DND-41 (cell line): ENCODE measurements at regions not wholly inside any gene's neighbourhood (a gene's known extent, or its start where the extent isn't known, plus 50 kb on each side); places are given as distances from the start of the nearest gene placed in this dataset.

Source experiments
- ATAC-seq: fragments of 200-7000 bp; cut with Tn5 transposase; 3 replicates; pipeline ENCODE4 v1.9.1; 2021; ENCODE audit warnings: low read depth; ENCODE audit not compliant: insufficient read depth
- DNase-seq: peaks from one replicate; pipeline ENCODE4 v3.0.0-alpha.2; 2020
- H2AFZ ChIP-seq: 2 replicates; pipeline ENCODE4 v1.6.0; 2012; ENCODE audit warnings: low read depth, low read length
- H3K27ac ChIP-seq: 2 replicates; pipeline ENCODE4 v1.5.1; 2012; ENCODE audit warnings: low read length, inconsistent platforms
- H3K27me3 ChIP-seq: fragments of 200-600 bp; sonication (generic); 2 replicates; pipeline ENCODE4 v1.6.0; 2012; ENCODE audit warnings: low read length, mild to moderate bottlenecking, inconsistent platforms; ENCODE audit not compliant: insufficient read depth, poor library complexity
- H3K36me3 ChIP-seq: 2 replicates; pipeline ENCODE4 v1.5.1; 2012; ENCODE audit warnings: low read length, inconsistent platforms; ENCODE audit not compliant: insufficient read depth
- H3K4me1 ChIP-seq: 2 replicates; pipeline ENCODE4 v1.5.1; 2012; ENCODE audit warnings: mild to moderate bottlenecking, low read length; ENCODE audit not compliant: insufficient read depth
- H3K4me2 ChIP-seq: 2 replicates; pipeline ENCODE4 v1.6.0; 2012; ENCODE audit warnings: mild to moderate bottlenecking, moderate library complexity, low read length, inconsistent platforms; ENCODE audit not compliant: insufficient read depth
- H3K4me3 ChIP-seq, 2 experiments: fragments of 200-600 bp in 1 of 2; shearing (Covaris generic) in 1 of 2; 2 replicates each; pipeline ENCODE4 v1.5.1; 2012 to 2016; ENCODE audit warnings: inconsistent platforms in 2 of 2, low read length in 2 of 2, mild to moderate bottlenecking in 2 of 2, low read depth in 1 of 2, moderate library complexity in 1 of 2
- H3K79me2 ChIP-seq: 2 replicates; pipeline ENCODE4 v1.6.0; 2012; ENCODE audit warnings: low read length, inconsistent platforms; ENCODE audit not compliant: insufficient read depth
- H3K9ac ChIP-seq: 2 replicates; pipeline ENCODE4 v1.6.0; 2012; ENCODE audit warnings: low read depth, mild to moderate bottlenecking, inconsistent platforms, low read length, moderate library complexity
- H3K9me3 ChIP-seq: 2 replicates; pipeline ENCODE4 v1.5.1; 2012; ENCODE audit warnings: low read length, moderate library complexity, mild to moderate bottlenecking, inconsistent platforms; ENCODE audit not compliant: insufficient read depth, severe bottlenecking
- H4K20me1 ChIP-seq: 2 replicates; pipeline ENCODE4 v1.6.0; 2012; ENCODE audit warnings: low read length; ENCODE audit not compliant: insufficient read depth
- CTCF ChIP-seq: IDR thresholded peaks from 2 replicates; pipeline ENCODE4 v1.5.1; 2012; ENCODE audit warnings: borderline replicate concordance, low read length, moderate library complexity, mild to moderate bottlenecking; ENCODE audit not compliant: poor library complexity, severe bottlenecking; ENCODE audit errors: extremely low read depth
- EZH2 ChIP-seq: IDR thresholded peaks from 3 replicates; pipeline ENCODE4 v1.6.1; 2012; ENCODE audit warnings: borderline replicate concordance, low read depth, mild to moderate bottlenecking, moderate library complexity, low read length, inconsistent platforms; ENCODE audit not compliant: severe bottlenecking

GRCh38 chr15:39181056-39181747 lies 399.7 kb upstream of the THBS1 start:
- H3K9ac ChIP-seq, result no peak overlapping the region
- TF ChIP-seq CTCF (no peak), EZH2 (no peak)
- DNase-seq (no peak), ATAC-seq (no peak)
- no peak overlapping the region for H3K4me3 ChIP-seq
- no peaks in the 10 kb centered on the region for H3K9me3 ChIP-seq
- peaks cover 12% of the 10 kb centered on the region for H3K27me3 ChIP-seq
- no peak overlapping the region for H3K27ac ChIP-seq
- no peaks in the 10 kb centered on the region for H4K20me1 ChIP-seq
- H3K4me2 ChIP-seq, result no peak overlapping the region
- no peak overlapping the region for H2AFZ ChIP-seq
- no peaks in the 10 kb centered on the region for H3K36me3 ChIP-seq
- H3K4me1 ChIP-seq, result no peaks in the 10 kb centered on the region
- H3K79me2 ChIP-seq, result no peaks in the 10 kb centered on the region

GRCh38 chr15:39181940-39182339 lies 398.9 kb upstream of the THBS1 start:
- Histone ChIP-seq H3K36me3 (no peaks in the 10 kb centered on the region), H4K20me1 (no peaks in the 10 kb centered on the region), H3K79me2 (no peaks in the 10 kb centered on the region), H2AFZ (no peak overlapping the region), H3K4me3 (no peak overlapping the region), H3K9me3 (no peaks in the 10 kb centered on the region), H3K4me2 (no peak overlapping the region), H3K9ac (no peak overlapping the region), H3K4me1 (no peaks in the 10 kb centered on the region), H3K27me3 (peaks cover 12% of the 10 kb centered on the region), H3K27ac (no peak overlapping the region)
- ATAC-seq (no peak), DNase-seq (no peak)
- TF ChIP-seq EZH2 (no peak), CTCF (no peak)

GRCh38 chr15:39183164-39183881 lies 397.6 kb upstream of the THBS1 start:
- H3K36me3 ChIP-seq, result no peaks in the 10 kb centered on the region
- no peaks in the 10 kb centered on the region for H4K20me1 ChIP-seq
- no peak overlapping the region for H2AFZ ChIP-seq
- no peak overlapping the region for H3K9ac ChIP-seq
- ATAC-seq, result no peak
- H3K4me1 ChIP-seq, result no peaks in the 10 kb centered on the region
- H3K79me2 ChIP-seq, result no peaks in the 10 kb centered on the region
- no peak overlapping the region for H3K4me2 ChIP-seq
- TF ChIP-seq EZH2 (no peak), CTCF (no peak)
- no peak overlapping the region for H3K4me3 ChIP-seq
- no peaks in the 10 kb centered on the region for H3K9me3 ChIP-seq
- no peak for DNase-seq
- peaks cover 12% of the 10 kb centered on the region for H3K27me3 ChIP-seq
- H3K27ac ChIP-seq, result no peak overlapping the region
